HEK293 (cell line): ENCODE measurements at regions not wholly inside any gene's neighbourhood (a gene's known extent, or its start where the extent isn't known, plus 50 kb on each side); places are given as distances from the start of the nearest gene placed in this dataset.

Source experiments
- CTCF ChIA-PET: fragments of 350-600 bp; formaldehyde crosslinking; extraction: SDS; loops from one replicate; lab custom pipeline; 2021; ENCODE audit warnings: antibody characterized with exemption; lab: Yijun Ruan, JAX
- POLR2A ChIA-PET: fragments of 300-600 bp; formaldehyde crosslinking; extraction: SDS; loops from one replicate; lab custom pipeline; 2020; ENCODE audit warnings: antibody characterized with exemption, inconsistent platforms; lab: Yijun Ruan, JAX
- H3K27ac ChIP-seq: fragments of 200-500 bp; sonication (Bioruptor generic); 2 replicates; pipeline ENCODE4 v1.5.1; 2014; ENCODE audit warnings: low read depth, low read length, control low read depth, inconsistent platforms; ENCODE audit errors: extremely low read depth
- H3K36me3 ChIP-seq, 2 experiments: fragments of 200-500 bp in 1 of 2; sonication (Bioruptor generic) in 1 of 2; 1 replicate in 1 of 2; 2 replicates in 1 of 2; pipeline ENCODE4 v1.5.1; 2014 to 2017; ENCODE audit warnings: inconsistent platforms in 2 of 2, low read length in 2 of 2; ENCODE audit not compliant: control insufficient read depth in 2 of 2, insufficient read depth in 1 of 2
- H3K4me1 ChIP-seq: fragments of 200-500 bp; sonication (Bioruptor generic); 2 replicates; pipeline ENCODE4 v1.5.1; 2014; ENCODE audit warnings: mild to moderate bottlenecking, low read length, inconsistent platforms; ENCODE audit not compliant: control insufficient read depth, insufficient read depth
- H3K4me3 ChIP-seq: 2 replicates; pipeline ENCODE4 v1.5.1; 2011; ENCODE audit warnings: low read depth, mild to moderate bottlenecking, control low read depth, low read length, moderate library complexity
- H3K9me3 ChIP-seq: fragments of 200-500 bp; sonication (Bioruptor generic); 2 replicates; pipeline ENCODE4 v1.5.1; 2014; ENCODE audit warnings: low read depth, low read length, inconsistent platforms; ENCODE audit not compliant: control insufficient read depth, insufficient read depth
- HOXD13 ChIP-seq: sonication (generic); formaldehyde crosslinking; IDR thresholded peaks from 2 replicates; pipeline ENCODE4 v1.8.0; 2022; ENCODE audit warnings: missing genetic modification reagents, borderline replicate concordance
- RBAK ChIP-seq: fragments of 450-650 bp; formaldehyde crosslinking; IDR thresholded peaks from 2 replicates; pipeline ENCODE4 v1.5.1; 2016; ENCODE audit warnings: missing biosample characterization, missing genetic modification characterization
- SP3 ChIP-seq: fragments of 450-650 bp; formaldehyde crosslinking; IDR thresholded peaks from 2 replicates; pipeline ENCODE4 v1.5.1; 2016; ENCODE audit warnings: missing biosample characterization, missing genetic modification characterization
- WT1 ChIP-seq: fragments of 450-650 bp; formaldehyde crosslinking; IDR thresholded peaks from 2 replicates; pipeline ENCODE4 v1.5.1; 2016; ENCODE audit warnings: missing biosample characterization, missing genetic modification characterization
- ZBTB1 ChIP-seq: fragments of 450-650 bp; formaldehyde crosslinking; IDR thresholded peaks from 2 replicates; pipeline ENCODE4 v1.5.1; 2016; ENCODE audit warnings: missing biosample characterization, missing genetic modification characterization
- ZBTB48 ChIP-seq: fragments of 450-650 bp; formaldehyde crosslinking; IDR thresholded peaks from 2 replicates; pipeline ENCODE4 v1.5.1; 2016; ENCODE audit warnings: missing biosample characterization, missing genetic modification characterization
- ZNF138 ChIP-seq: fragments of 450-650 bp; formaldehyde crosslinking; IDR thresholded peaks from 2 replicates; pipeline ENCODE4 v1.5.1; 2016; ENCODE audit warnings: missing biosample characterization, missing genetic modification characterization, borderline replicate concordance
- ZNF155 ChIP-seq: fragments of 450-650 bp; formaldehyde crosslinking; IDR thresholded peaks from 2 replicates; pipeline ENCODE4 v1.5.1; 2016; ENCODE audit warnings: missing biosample characterization, missing genetic modification characterization
- ZNF174 ChIP-seq: fragments of 450-650 bp; formaldehyde crosslinking; IDR thresholded peaks from 2 replicates; pipeline ENCODE4 v1.5.0; 2017; ENCODE audit warnings: missing biosample characterization, mild to moderate bottlenecking, missing genetic modification characterization
- ZNF354C ChIP-seq: fragments of 450-650 bp; formaldehyde crosslinking; IDR thresholded peaks from 2 replicates; pipeline ENCODE4 v1.5.1; 2016; ENCODE audit warnings: missing biosample characterization, missing genetic modification characterization, low read depth, borderline replicate concordance
- ZNF394 ChIP-seq: fragments of 450-650 bp; formaldehyde crosslinking; IDR thresholded peaks from 2 replicates; pipeline ENCODE4 v1.5.1; 2016; ENCODE audit warnings: missing biosample characterization, missing genetic modification characterization, mild to moderate bottlenecking, moderate library complexity, borderline replicate concordance
- ZNF404 ChIP-seq: fragments of 450-650 bp; formaldehyde crosslinking; IDR thresholded peaks from 2 replicates; pipeline ENCODE4 v1.5.1; 2017; ENCODE audit warnings: missing biosample characterization, missing genetic modification characterization
- ZNF530 ChIP-seq: fragments of 450-650 bp; formaldehyde crosslinking; IDR thresholded peaks from 2 replicates; pipeline ENCODE4 v1.5.1; 2016; ENCODE audit warnings: low read depth, missing biosample characterization, missing genetic modification characterization
- ZNF555 ChIP-seq: fragments of 450-650 bp; formaldehyde crosslinking; conservative IDR thresholded peaks from 2 replicates; pipeline ENCODE4 v1.5.1; 2017; ENCODE audit warnings: missing biosample characterization, mild to moderate bottlenecking, missing genetic modification characterization, inconsistent platforms
- ZNF600 ChIP-seq: fragments of 450-650 bp; formaldehyde crosslinking; IDR thresholded peaks from 2 replicates; pipeline ENCODE4 v1.5.1; 2016; ENCODE audit warnings: missing biosample characterization, missing genetic modification characterization
- ZNF624 ChIP-seq: fragments of 450-650 bp; formaldehyde crosslinking; IDR thresholded peaks from 2 replicates; pipeline ENCODE4 v1.5.1; 2017; ENCODE audit warnings: missing biosample characterization, missing genetic modification characterization
- ZNF777 ChIP-seq: fragments of 450-650 bp; formaldehyde crosslinking; IDR thresholded peaks from 2 replicates; pipeline ENCODE4 v1.5.1; 2017; ENCODE audit warnings: missing biosample characterization, missing genetic modification characterization, borderline replicate concordance
- ZNF830 ChIP-seq: fragments of 450-650 bp; IDR thresholded peaks from 2 replicates; pipeline ENCODE4 v1.5.0; 2018; ENCODE audit warnings: missing biosample characterization, missing genetic modification characterization, low read depth, mild to moderate bottlenecking, moderate library complexity
- TF ChIP-seq, protein P1 (sequence below): fragments of 450-650 bp; formaldehyde crosslinking; IDR thresholded peaks from 2 replicates; pipeline ENCODE4 v1.5.1; 2017; ENCODE audit warnings: missing biosample characterization, missing genetic modification characterization

DNA sequence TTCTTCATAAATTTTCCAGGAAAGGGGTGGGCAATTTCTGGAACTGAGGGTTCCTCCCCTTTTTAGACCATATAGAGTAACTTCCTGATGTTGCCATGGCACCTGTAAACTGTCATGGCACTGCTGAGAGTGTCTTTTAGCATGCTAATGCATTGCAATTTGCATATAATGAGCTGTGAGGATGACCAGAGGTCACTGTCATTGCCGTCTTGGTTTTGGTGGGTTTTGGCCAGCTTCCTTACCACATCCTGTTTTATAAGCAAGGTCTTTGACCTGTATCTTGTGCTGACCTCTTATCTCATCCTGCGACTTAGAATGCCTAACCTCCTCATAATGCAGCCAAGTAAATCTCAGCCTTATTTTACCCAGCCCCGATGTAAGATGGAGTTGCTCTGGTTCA is 577.8 kb downstream of the NLGN4X start (continued):
- no peak for TF ChIP-seq ZNF830 (tag by site-specific recombination)
- TF ChIP-seq, all 188 proteins: peak for 0

DNA sequence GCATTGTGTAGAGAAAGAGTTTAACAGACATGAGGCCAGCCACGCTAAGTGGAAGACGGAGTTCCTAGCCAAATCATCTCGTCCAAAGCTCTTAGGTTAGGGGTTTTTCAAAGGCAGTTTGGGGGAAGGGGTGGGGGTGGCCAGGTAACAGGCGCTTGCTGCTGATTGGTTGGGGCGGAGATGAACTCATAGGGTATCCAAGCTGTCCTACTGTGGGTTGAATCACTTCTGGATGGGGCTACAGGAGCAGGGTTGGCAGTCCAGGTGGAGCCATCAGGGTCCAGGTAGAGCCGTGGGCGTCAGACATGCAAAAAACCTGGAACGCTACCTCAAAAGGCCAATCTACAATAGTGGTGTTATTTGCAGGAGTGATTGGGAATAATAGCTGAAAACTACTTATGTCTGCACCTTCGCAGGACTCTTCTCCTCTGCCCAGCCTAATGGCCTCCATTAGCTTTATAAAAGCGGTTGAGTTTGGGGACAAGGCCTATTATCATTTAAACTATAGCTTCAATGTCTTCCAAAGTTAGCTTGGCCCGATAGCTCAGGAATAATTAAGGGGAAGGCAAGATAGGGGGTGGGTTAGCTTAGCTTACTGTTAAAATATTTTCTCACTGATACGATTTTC is 579.6 kb downstream of the NLGN4X start:
- no peaks in the 10 kb centered on the region for H3K9me3 ChIP-seq
- no peaks in the 10 kb centered on the region for H3K4me1 ChIP-seq
- H3K36me3 ChIP-seq: no peaks in the 10 kb centered on the region
- no peak overlapping the region for H3K4me3 ChIP-seq
- no peak overlapping the region for H3K27ac ChIP-seq
- TF ChIP-seq ZNF138 (tag by site-specific recombination) (no peak), ZNF174 (no peak), ZBTB1 (no peak), WT1 (tag by site-specific recombination) (no peak)
- CTCF ChIA-PET: interaction anchor here (0.6 kb wide), 1 partner anchor 443 kb away, joined by 3 read pairs; no protein-coding TSS in a partner anchor
- POLR2A ChIA-PET: no interaction called here

DNA sequence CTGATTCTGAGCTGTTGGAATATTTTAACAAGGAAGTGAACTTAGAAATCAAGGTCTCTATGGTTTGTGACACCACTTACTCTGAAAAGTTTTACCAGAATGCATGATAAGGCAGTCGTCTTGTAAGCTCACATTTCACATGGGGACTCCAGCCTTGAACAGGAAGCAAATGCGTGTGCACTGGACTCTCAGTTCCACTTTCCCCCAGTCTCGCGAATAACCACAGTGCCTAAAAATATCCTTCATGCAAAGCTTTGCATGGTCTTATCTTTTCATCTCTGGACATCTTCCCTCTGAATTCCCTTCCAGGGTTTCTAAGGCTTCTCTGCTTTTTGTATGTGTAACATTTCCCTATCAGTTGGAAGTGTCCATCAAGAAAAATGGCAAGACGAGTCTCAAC is 581.8 kb downstream of the NLGN4X start:
- Histone ChIP-seq H3K9me3 (no peaks in the 10 kb centered on the region), H3K4me3 (no peak overlapping the region), H3K27ac (no peak overlapping the region), H3K36me3 (no peaks in the 10 kb centered on the region), H3K4me1 (no peaks in the 10 kb centered on the region)
- CTCF ChIA-PET: no interaction called here
- POLR2A ChIA-PET: no interaction called here
- no peak for TF ChIP-seq ZNF354C (tag by site-specific recombination)

DNA sequence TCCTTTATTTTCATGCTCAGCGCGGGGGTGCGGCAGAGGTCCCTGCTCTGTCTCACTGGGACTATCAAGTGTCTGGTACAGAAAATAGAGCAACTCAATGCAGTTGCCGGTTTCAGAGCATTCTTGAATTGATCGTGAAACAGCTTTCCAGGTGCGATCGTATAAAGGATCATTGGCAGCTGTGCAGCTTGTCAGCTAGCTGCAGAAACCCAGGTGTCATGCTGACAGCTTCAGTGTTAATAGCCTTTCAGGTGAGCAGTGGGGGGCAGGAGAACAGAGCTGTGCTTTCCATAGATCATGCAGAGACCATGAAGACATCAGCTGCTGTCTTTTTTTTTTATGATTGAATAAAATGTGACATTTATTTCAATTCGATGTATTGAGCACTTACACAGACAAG is 583.9 kb downstream of the NLGN4X start:
- no peaks in the 10 kb centered on the region for H3K36me3 ChIP-seq
- CTCF ChIA-PET: no interaction called here
- POLR2A ChIA-PET: no interaction called here

DNA sequence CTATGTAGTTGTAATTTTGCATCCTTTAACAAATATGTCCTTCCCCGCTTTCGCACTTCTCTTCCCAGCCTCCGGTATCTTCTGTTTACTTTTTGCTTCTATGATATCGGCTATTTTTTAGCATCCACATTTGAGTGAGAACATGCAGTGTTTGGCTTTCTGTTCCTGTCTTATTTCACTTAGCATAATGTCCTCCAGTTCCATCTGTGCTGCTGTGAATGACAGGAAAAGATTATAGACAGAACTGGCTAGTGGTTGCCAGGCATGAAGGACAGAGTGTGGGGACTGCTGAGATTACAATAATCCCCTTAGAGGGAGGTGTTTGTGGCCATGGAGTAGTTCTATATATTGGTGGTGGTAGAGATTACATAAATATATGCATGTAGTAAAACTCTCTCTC is 588.6 kb downstream of the NLGN4X start:
- ChIA-PET POLR2A (no interaction called here), CTCF (no interaction called here)
- TF ChIP-seq ZNF600 (tag by site-specific recombination) (no peak), ZNF155 (tag by site-specific recombination) (no peak), ZNF624 (tag by site-specific recombination) (no peak), RBAK (tag by site-specific recombination) (no peak), HOXD13 (CRISPR knock-in tag) (no peak), ZNF404 (no peak)
- TF ChIP-seq, protein P1, sequence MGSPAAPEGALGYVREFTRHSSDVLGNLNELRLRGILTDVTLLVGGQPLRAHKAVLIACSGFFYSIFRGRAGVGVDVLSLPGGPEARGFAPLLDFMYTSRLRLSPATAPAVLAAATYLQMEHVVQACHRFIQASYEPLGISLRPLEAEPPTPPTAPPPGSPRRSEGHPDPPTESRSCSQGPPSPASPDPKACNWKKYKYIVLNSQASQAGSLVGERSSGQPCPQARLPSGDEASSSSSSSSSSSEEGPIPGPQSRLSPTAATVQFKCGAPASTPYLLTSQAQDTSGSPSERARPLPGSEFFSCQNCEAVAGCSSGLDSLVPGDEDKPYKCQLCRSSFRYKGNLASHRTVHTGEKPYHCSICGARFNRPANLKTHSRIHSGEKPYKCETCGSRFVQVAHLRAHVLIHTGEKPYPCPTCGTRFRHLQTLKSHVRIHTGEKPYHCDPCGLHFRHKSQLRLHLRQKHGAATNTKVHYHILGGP: no peak

More for the DNA sequence above, 583.9 kb downstream of the NLGN4X start:
- Histone ChIP-seq H3K9me3 (no peaks in the 10 kb centered on the region), H3K4me3 (no peak overlapping the region), H3K27ac (no peak overlapping the region), H3K4me1 (no peaks in the 10 kb centered on the region)
- TF ChIP-seq ZNF394 (tag by site-specific recombination): no peak
- TF ChIP-seq ZNF777 (tag by site-specific recombination): no peak
- no peak for TF ChIP-seq ZNF530 (tag by site-specific recombination)
- no peak for TF ChIP-seq ZNF555 (tag by site-specific recombination)
- TF ChIP-seq SP3 (tag by site-specific recombination): no peak
- TF ChIP-seq ZBTB48 (tag by site-specific recombination): no peak

More for the DNA sequence above, 588.6 kb downstream of the NLGN4X start:
- Histone ChIP-seq H3K9me3 (no peaks in the 10 kb centered on the region), H3K4me3 (no peak overlapping the region), H3K4me1 (no peaks in the 10 kb centered on the region), H3K36me3 (no peaks in the 10 kb centered on the region), H3K27ac (no peak overlapping the region)
